ENCODE measurements at regions not wholly inside any gene's neighbourhood (a gene's known extent, or its start where the extent isn't known, plus 50 kb on each side); places are given as distances from the start of the nearest gene placed in this dataset.

GRCh38 chr5:117788596-117788995, 1199.8 kb downstream of the DTWD2 start:
- DNase-seq (ENCODE audit: low spot score): no peak
- no peaks in the 10 kb centered on the region for H3K4me1 ChIP-seq (ENCODE audit: control insufficient read depth in 2 of 2, insufficient read depth in 1 of 2, low read depth in 1 of 2, low read length in 2 of 2)
- H3K4ac ChIP-seq (ENCODE audit: low read length): no peak overlapping the region
- no peaks in the 10 kb centered on the region for H3K9me3 ChIP-seq (replicated peaks in 1 of 2; ENCODE audit: control insufficient read depth in 2 of 2, insufficient read depth in 1 of 2, low read depth in 1 of 2, low read length in 2 of 2)
- no peak overlapping the region for H2BK15ac ChIP-seq (ENCODE audit: low read length)
- H3K27me3 ChIP-seq (ENCODE audit: control insufficient read depth in 3 of 3, insufficient read depth in 3 of 3, low read depth in 1 of 3, low read length in 3 of 3): no peaks in the 10 kb centered on the region
- H3K18ac ChIP-seq (ENCODE audit: low read length): no peak overlapping the region
- H3K79me1 ChIP-seq (ENCODE audit: low read depth, low read length): no peaks in the 10 kb centered on the region
- no peak overlapping the region for H3K4me2 ChIP-seq (ENCODE audit: insufficient read depth, low read length, poor library complexity, severe bottlenecking)
- H2BK12ac ChIP-seq (ENCODE audit: low read length): no peak overlapping the region
- H4K91ac ChIP-seq (ENCODE audit: low read depth, low read length, poor library complexity): no peak overlapping the region
- H3K27ac ChIP-seq (replicated peaks; ENCODE audit: low read length): no peak overlapping the region
- H3K36me3 ChIP-seq (replicated peaks in 1 of 2; ENCODE audit: control insufficient read depth in 2 of 2, insufficient read depth in 2 of 2, low read length in 2 of 2): no peaks in the 10 kb centered on the region
- no peak overlapping the region for H3K23ac ChIP-seq (ENCODE audit: low read depth, low read length, poor library complexity)
- H2BK5ac ChIP-seq (ENCODE audit: low read length): no peak overlapping the region
- H2BK120ac ChIP-seq (ENCODE audit: low read depth, low read length): no peak overlapping the region
- no peak overlapping the region for H4K8ac ChIP-seq (ENCODE audit: low read depth, low read length)
- H2AFZ ChIP-seq (ENCODE audit: low read length): no peak overlapping the region
- no CpG with 5 or more reads among the region's 2 CpGs for WGBS, 2 donors (ENCODE audit: extremely low coverage in 2 of 2, insufficient read length in 2 of 2, insufficient replicate concordance in 1 of 2)
- H3K9ac ChIP-seq (ENCODE audit: low read depth, low read length, poor library complexity): no peak overlapping the region
- H3K14ac ChIP-seq (ENCODE audit: low read length): no peak overlapping the region
- H3K4me3 ChIP-seq (ENCODE audit: low read length in 2 of 2): no peak overlapping the region
- H2AK5ac ChIP-seq (ENCODE audit: low read depth, low read length): no peak overlapping the region

GRCh38 chr5:117779171-117779570, 1204.5 kb upstream of the SEMA6A start:
- Histone ChIP-seq H3K27ac (replicated peaks; ENCODE audit: low read length) (no peak overlapping the region), H3K27me3 (ENCODE audit: control insufficient read depth in 3 of 3, insufficient read depth in 3 of 3, low read depth in 1 of 3, low read length in 3 of 3) (no peaks in the 10 kb centered on the region), H4K91ac (ENCODE audit: low read depth, low read length, poor library complexity) (no peak overlapping the region), H2BK5ac (ENCODE audit: low read length) (no peak overlapping the region), H3K4me2 (ENCODE audit: insufficient read depth, low read length, poor library complexity, severe bottlenecking) (no peak overlapping the region), H2AFZ (ENCODE audit: low read length) (no peak overlapping the region), H2AK5ac (ENCODE audit: low read depth, low read length) (no peak overlapping the region), H3K23ac (ENCODE audit: low read depth, low read length, poor library complexity) (no peak overlapping the region), H2BK15ac (ENCODE audit: low read length) (no peak overlapping the region), H3K9me3 (replicated peaks in 1 of 2; ENCODE audit: control insufficient read depth in 2 of 2, insufficient read depth in 1 of 2, low read depth in 1 of 2, low read length in 2 of 2) (no peaks in the 10 kb centered on the region), H3K4me1 (ENCODE audit: control insufficient read depth in 2 of 2, insufficient read depth in 1 of 2, low read depth in 1 of 2, low read length in 2 of 2) (no peaks in the 10 kb centered on the region), H3K14ac (ENCODE audit: low read length) (no peak overlapping the region), H3K79me1 (ENCODE audit: low read depth, low read length) (no peaks in the 10 kb centered on the region), H3K4me3 (ENCODE audit: low read length in 2 of 2) (no peak overlapping the region), H2BK12ac (ENCODE audit: low read length) (no peak overlapping the region), H3K18ac (ENCODE audit: low read length) (no peak overlapping the region), H2BK120ac (ENCODE audit: low read depth, low read length) (no peak overlapping the region), H3K9ac (ENCODE audit: low read depth, low read length, poor library complexity) (no peak overlapping the region), H3K4ac (ENCODE audit: low read length) (no peak overlapping the region), H4K8ac (ENCODE audit: low read depth, low read length) (no peak overlapping the region), H3K36me3 (replicated peaks in 1 of 2; ENCODE audit: control insufficient read depth in 2 of 2, insufficient read depth in 2 of 2, low read length in 2 of 2) (no peaks in the 10 kb centered on the region)
- WGBS, 2 donors (ENCODE audit: extremely low coverage in 2 of 2, insufficient read length in 2 of 2, insufficient replicate concordance in 1 of 2): no CpG with 5 or more reads among the region's 4 CpGs
- no peak for DNase-seq (ENCODE audit: low spot score)

GRCh38 chr5:117776977-117777376, 1202.4 kb upstream of the SEMA6A start:
- H2BK15ac ChIP-seq (ENCODE audit: low read length): no peak overlapping the region
- no peak overlapping the region for H3K4me3 ChIP-seq (ENCODE audit: low read length in 2 of 2)
- no peak overlapping the region for H3K4ac ChIP-seq (ENCODE audit: low read length)
- no peaks in the 10 kb centered on the region for H3K9me3 ChIP-seq (replicated peaks in 1 of 2; ENCODE audit: control insufficient read depth in 2 of 2, insufficient read depth in 1 of 2, low read depth in 1 of 2, low read length in 2 of 2)
- no peak overlapping the region for H2AK5ac ChIP-seq (ENCODE audit: low read depth, low read length)
- no peaks in the 10 kb centered on the region for H3K27me3 ChIP-seq (ENCODE audit: control insufficient read depth in 3 of 3, insufficient read depth in 3 of 3, low read depth in 1 of 3, low read length in 3 of 3)
- no peak overlapping the region for H3K23ac ChIP-seq (ENCODE audit: low read depth, low read length, poor library complexity)
- no peak overlapping the region for H2AFZ ChIP-seq (ENCODE audit: low read length)
- no peaks in the 10 kb centered on the region for H3K36me3 ChIP-seq (replicated peaks in 1 of 2; ENCODE audit: control insufficient read depth in 2 of 2, insufficient read depth in 2 of 2, low read length in 2 of 2)
- H2BK12ac ChIP-seq (ENCODE audit: low read length): no peak overlapping the region
- H3K4me1 ChIP-seq (ENCODE audit: control insufficient read depth in 2 of 2, insufficient read depth in 1 of 2, low read depth in 1 of 2, low read length in 2 of 2): no peaks in the 10 kb centered on the region
- H3K14ac ChIP-seq (ENCODE audit: low read length): no peak overlapping the region
- H2BK5ac ChIP-seq (ENCODE audit: low read length): no peak overlapping the region
- H3K9ac ChIP-seq (ENCODE audit: low read depth, low read length, poor library complexity): no peak overlapping the region
- DNase-seq (ENCODE audit: low spot score): no peak
- H3K4me2 ChIP-seq (ENCODE audit: insufficient read depth, low read length, poor library complexity, severe bottlenecking): no peak overlapping the region
- no peak overlapping the region for H4K8ac ChIP-seq (ENCODE audit: low read depth, low read length)
- H2BK120ac ChIP-seq (ENCODE audit: low read depth, low read length): no peak overlapping the region
- no peaks in the 10 kb centered on the region for H3K79me1 ChIP-seq (ENCODE audit: low read depth, low read length)
- no peak overlapping the region for H3K27ac ChIP-seq (replicated peaks; ENCODE audit: low read length)
- H3K18ac ChIP-seq (ENCODE audit: low read length): no peak overlapping the region
- H4K91ac ChIP-seq (ENCODE audit: low read depth, low read length, poor library complexity): no peak overlapping the region
- no CpG with 5 or more reads among the region's 3 CpGs for WGBS, 2 donors (ENCODE audit: extremely low coverage in 2 of 2, insufficient read length in 2 of 2, insufficient replicate concordance in 1 of 2)

GRCh38 chr5:117769877-117770276, 1195.3 kb upstream of the SEMA6A start:
- no CpG with 5 or more reads among the region's 2 CpGs for WGBS, 2 donors (ENCODE audit: extremely low coverage in 2 of 2, insufficient read length in 2 of 2, insufficient replicate concordance in 1 of 2)
- no peak overlapping the region for H3K27ac ChIP-seq (replicated peaks; ENCODE audit: low read length)
- no peak overlapping the region for H3K9ac ChIP-seq (ENCODE audit: low read depth, low read length, poor library complexity)
- H4K91ac ChIP-seq (ENCODE audit: low read depth, low read length, poor library complexity): no peak overlapping the region
- H3K4me2 ChIP-seq (ENCODE audit: insufficient read depth, low read length, poor library complexity, severe bottlenecking): no peak overlapping the region
- H4K8ac ChIP-seq (ENCODE audit: low read depth, low read length): no peak overlapping the region
- H3K4ac ChIP-seq (ENCODE audit: low read length): no peak overlapping the region
- H3K18ac ChIP-seq (ENCODE audit: low read length): no peak overlapping the region
- no peaks in the 10 kb centered on the region for H3K27me3 ChIP-seq (ENCODE audit: control insufficient read depth in 3 of 3, insufficient read depth in 3 of 3, low read depth in 1 of 3, low read length in 3 of 3)
- no peaks in the 10 kb centered on the region for H3K79me1 ChIP-seq (ENCODE audit: low read depth, low read length)
- H3K4me3 ChIP-seq (ENCODE audit: low read length in 2 of 2): no peak overlapping the region
- H2BK120ac ChIP-seq (ENCODE audit: low read depth, low read length): no peak overlapping the region
- no peaks in the 10 kb centered on the region for H3K36me3 ChIP-seq (replicated peaks in 1 of 2; ENCODE audit: control insufficient read depth in 2 of 2, insufficient read depth in 2 of 2, low read length in 2 of 2)
- no peak for DNase-seq (ENCODE audit: low spot score)
- H3K23ac ChIP-seq (ENCODE audit: low read depth, low read length, poor library complexity): no peak overlapping the region
- no peaks in the 10 kb centered on the region for H3K9me3 ChIP-seq (replicated peaks in 1 of 2; ENCODE audit: control insufficient read depth in 2 of 2, insufficient read depth in 1 of 2, low read depth in 1 of 2, low read length in 2 of 2)
- no peak overlapping the region for H2BK12ac ChIP-seq (ENCODE audit: low read length)
- H2BK15ac ChIP-seq (ENCODE audit: low read length): no peak overlapping the region
- no peak overlapping the region for H3K14ac ChIP-seq (ENCODE audit: low read length)
- H2AFZ ChIP-seq (ENCODE audit: low read length): no peak overlapping the region
- H2BK5ac ChIP-seq (ENCODE audit: low read length): no peak overlapping the region
- no peak overlapping the region for H2AK5ac ChIP-seq (ENCODE audit: low read depth, low read length)
- H3K4me1 ChIP-seq (ENCODE audit: control insufficient read depth in 2 of 2, insufficient read depth in 1 of 2, low read depth in 1 of 2, low read length in 2 of 2): no peaks in the 10 kb centered on the region

Measured in neuronal stem cell (in vitro differentiated cells).